Fibroblast of lung (primary cell): ENCODE measurements at regions not wholly inside any gene's neighbourhood (a gene's known extent, or its start where the extent isn't known, plus 50 kb on each side); places are given as distances from the start of the nearest gene placed in this dataset.

Experiments
- DNase-seq, 2 donors: peaks; one replicate each; pipeline versions ENCODE4 v3.0.0 to v3.0.0-alpha.2; 2010; ENCODE audit warnings: low read depth in 2 of 2
- H2AFZ ChIP-seq: 2 replicates; pipeline ENCODE4 v1.5.1; 2012; ENCODE audit warnings: low read length, control low read depth, inconsistent platforms
- H3K27ac ChIP-seq: 2 replicates; pipeline ENCODE4 v1.5.1; 2011; ENCODE audit warnings: low read length, control low read depth; ENCODE audit not compliant: insufficient read depth
- H3K27me3 ChIP-seq: 2 replicates; pipeline ENCODE4 v1.5.1; 2011; ENCODE audit warnings: mild to moderate bottlenecking, low read length; ENCODE audit not compliant: control insufficient read depth, insufficient read depth
- H3K36me3 ChIP-seq: 2 replicates; pipeline ENCODE4 v1.5.1; 2011; ENCODE audit warnings: low read length; ENCODE audit not compliant: control insufficient read depth, insufficient read depth
- H3K4me1 ChIP-seq: 2 replicates; pipeline ENCODE4 v1.5.1; 2011; ENCODE audit warnings: low read length; ENCODE audit not compliant: control insufficient read depth, insufficient read depth; ENCODE audit errors: extremely low read depth
- H3K4me2 ChIP-seq: 2 replicates; pipeline ENCODE4 v1.5.1; 2011; ENCODE audit warnings: low read length, control low read depth; ENCODE audit not compliant: insufficient read depth; ENCODE audit errors: extremely low read depth
- H3K4me3 ChIP-seq, 4 experiments: fragments of 200-600 bp in 1 of 4; sonication (generic) in 1 of 4; replicated peaks in 1 of 4; 2 replicates each; pipeline ENCODE4 v1.5.1; 2011 to 2016; ENCODE audit warnings: low read length in 4 of 4, low read depth in 3 of 4, mild to moderate bottlenecking in 3 of 4, control low read depth in 2 of 4, inconsistent platforms in 1 of 4, mixed read lengths in 1 of 4; ENCODE audit not compliant: insufficient read depth in 1 of 4; ENCODE audit errors: control extremely low read depth in 1 of 4
- H3K79me2 ChIP-seq: 2 replicates; pipeline ENCODE4 v1.5.1; 2012; ENCODE audit warnings: mild to moderate bottlenecking, low read length, inconsistent platforms; ENCODE audit not compliant: control insufficient read depth, insufficient read depth
- H3K9ac ChIP-seq: 2 replicates; pipeline ENCODE4 v1.5.1; 2011; ENCODE audit warnings: mild to moderate bottlenecking, low read length, control low read depth; ENCODE audit not compliant: insufficient read depth
- H3K9me3 ChIP-seq: 2 replicates; pipeline ENCODE4 v1.5.1; 2012; ENCODE audit warnings: low read depth, low read length; ENCODE audit not compliant: control insufficient read depth, insufficient read depth
- H4K20me1 ChIP-seq: 2 replicates; pipeline ENCODE4 v1.5.1; 2011; ENCODE audit warnings: low read length; ENCODE audit not compliant: control insufficient read depth, insufficient read depth; ENCODE audit errors: extremely low read depth
- EZH2 ChIP-seq: IDR thresholded peaks from 2 replicates; pipeline ENCODE4 v1.5.1; 2012; ENCODE audit warnings: low read length, control low read depth, mild to moderate bottlenecking; ENCODE audit errors: missing control alignments
- TF ChIP-seq, protein P1 (sequence below), 2 donors: IDR thresholded peaks in 1 of 2; conservative IDR thresholded peaks in 1 of 2; 1 replicate in 1 of 2; 2 replicates in 1 of 2; pipeline ENCODE4 v1.5.1; 2011 to 2012; ENCODE audit warnings: low read length in 2 of 2, control low read depth in 1 of 2, inconsistent platforms in 1 of 2, low read depth in 1 of 2, mild to moderate bottlenecking in 1 of 2

DNA sequence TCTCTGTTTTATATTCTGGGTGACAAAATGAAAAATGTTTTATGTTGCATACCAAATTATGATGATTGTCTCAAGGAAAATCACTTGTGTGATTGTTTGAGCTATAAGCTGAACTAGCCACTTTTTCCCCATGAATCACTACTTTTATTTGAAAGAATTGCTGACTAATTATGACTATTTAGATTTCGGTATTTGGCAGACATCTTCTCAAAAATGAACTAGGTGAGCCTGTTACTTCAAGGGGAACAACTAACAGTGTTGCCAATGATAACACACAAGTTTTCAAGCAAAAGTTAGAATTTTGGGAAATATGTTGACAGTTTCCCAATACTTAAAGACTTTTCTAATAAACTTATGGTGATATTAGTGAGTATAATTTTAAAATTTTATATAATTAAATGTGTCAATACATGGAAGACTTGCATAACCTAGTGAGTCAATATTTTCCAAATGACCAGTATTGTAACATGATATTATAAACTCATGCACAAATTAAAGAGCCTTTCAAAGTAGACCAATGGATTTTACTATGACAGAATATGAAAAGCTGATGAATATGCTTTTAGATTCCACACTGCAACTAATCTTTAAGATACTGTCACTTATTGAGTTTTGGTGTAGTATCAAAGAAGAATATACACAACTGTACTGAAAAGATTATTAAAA, 187.7 kb upstream of the GATB start:
- Histone ChIP-seq H2AFZ (no peak overlapping the region), H4K20me1 (no peaks in the 10 kb centered on the region), H3K36me3 (no peaks in the 10 kb centered on the region), H3K4me1 (no peaks in the 10 kb centered on the region), H3K4me3 (no peak overlapping the region), H3K27me3 (no peaks in the 10 kb centered on the region), H3K4me2 (no peak overlapping the region), H3K9me3 (no peaks in the 10 kb centered on the region), H3K79me2 (no peaks in the 10 kb centered on the region), H3K9ac (no peak overlapping the region), H3K27ac (no peak overlapping the region)
- DNase-seq = peak; percentile 3 to 49
- TF ChIP-seq EZH2 = no peak
- TF ChIP-seq, protein P1, sequence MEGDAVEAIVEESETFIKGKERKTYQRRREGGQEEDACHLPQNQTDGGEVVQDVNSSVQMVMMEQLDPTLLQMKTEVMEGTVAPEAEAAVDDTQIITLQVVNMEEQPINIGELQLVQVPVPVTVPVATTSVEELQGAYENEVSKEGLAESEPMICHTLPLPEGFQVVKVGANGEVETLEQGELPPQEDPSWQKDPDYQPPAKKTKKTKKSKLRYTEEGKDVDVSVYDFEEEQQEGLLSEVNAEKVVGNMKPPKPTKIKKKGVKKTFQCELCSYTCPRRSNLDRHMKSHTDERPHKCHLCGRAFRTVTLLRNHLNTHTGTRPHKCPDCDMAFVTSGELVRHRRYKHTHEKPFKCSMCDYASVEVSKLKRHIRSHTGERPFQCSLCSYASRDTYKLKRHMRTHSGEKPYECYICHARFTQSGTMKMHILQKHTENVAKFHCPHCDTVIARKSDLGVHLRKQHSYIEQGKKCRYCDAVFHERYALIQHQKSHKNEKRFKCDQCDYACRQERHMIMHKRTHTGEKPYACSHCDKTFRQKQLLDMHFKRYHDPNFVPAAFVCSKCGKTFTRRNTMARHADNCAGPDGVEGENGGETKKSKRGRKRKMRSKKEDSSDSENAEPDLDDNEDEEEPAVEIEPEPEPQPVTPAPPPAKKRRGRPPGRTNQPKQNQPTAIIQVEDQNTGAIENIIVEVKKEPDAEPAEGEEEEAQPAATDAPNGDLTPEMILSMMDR (conservative IDR thresholded peaks at IDR 0.05 in 1 of 2, IDR thresholded peaks at IDR 0.05 in 1 of 2; ENCODE audit: low read depth in 1 of 2, low read length in 2 of 2) = no peak

DNA sequence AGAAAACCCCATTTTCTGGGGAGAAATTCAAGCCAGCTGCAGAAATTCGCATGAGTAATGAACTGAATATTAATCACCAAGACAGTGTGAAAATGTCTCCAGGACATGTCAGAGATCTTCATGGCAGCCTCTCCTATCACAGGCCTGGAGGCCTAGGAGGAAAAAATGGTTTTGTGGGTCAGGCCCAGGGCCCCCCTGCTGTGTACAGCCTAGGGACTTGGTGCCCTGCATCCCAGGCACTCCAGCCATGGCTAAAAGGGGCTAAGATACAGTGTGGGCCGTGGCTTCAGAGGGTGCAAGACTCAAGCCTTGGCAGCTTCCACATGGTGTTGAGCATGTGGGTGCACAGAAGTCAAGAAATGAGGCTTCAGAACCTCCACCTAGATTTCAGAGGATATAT, 185.9 kb upstream of the GATB start:
- Histone ChIP-seq H4K20me1 (no peaks in the 10 kb centered on the region), H3K9ac (no peak overlapping the region), H3K27me3 (no peaks in the 10 kb centered on the region), H3K36me3 (no peaks in the 10 kb centered on the region), H2AFZ (no peak overlapping the region), H3K79me2 (no peaks in the 10 kb centered on the region), H3K9me3 (no peaks in the 10 kb centered on the region), H3K4me3 (no peak overlapping the region), H3K27ac (no peak overlapping the region), H3K4me2 (no peak overlapping the region), H3K4me1 (no peaks in the 10 kb centered on the region)
- no peak for TF ChIP-seq EZH2
- TF ChIP-seq, protein P1 (conservative IDR thresholded peaks at IDR 0.05 in 1 of 2, IDR thresholded peaks at IDR 0.05 in 1 of 2; ENCODE audit: low read depth in 1 of 2, low read length in 2 of 2) = no peak
- DNase-seq = no peak

DNA sequence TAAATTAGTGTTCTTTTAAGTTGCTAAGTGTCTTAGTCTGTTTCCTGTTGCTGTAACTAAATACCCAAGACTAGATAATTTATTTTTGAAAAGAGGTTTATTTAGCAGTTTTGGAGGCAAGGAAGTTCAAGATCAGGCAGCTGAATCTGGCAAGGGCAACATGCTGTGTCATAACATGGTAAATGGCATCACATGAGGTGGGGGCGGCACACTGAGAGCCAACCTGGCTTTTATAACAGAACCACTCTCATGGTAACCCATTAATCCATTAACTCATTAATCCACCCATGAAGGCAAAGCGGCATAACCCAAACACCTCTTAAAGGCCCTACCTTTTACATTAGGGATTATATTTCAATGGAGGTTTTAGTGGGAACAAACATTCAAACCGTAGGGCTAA, 182.2 kb upstream of the GATB start:
- no peak overlapping the region for H3K9ac ChIP-seq
- no peak overlapping the region for H3K4me3 ChIP-seq
- H3K27me3 ChIP-seq = no peaks in the 10 kb centered on the region
- no peak overlapping the region for H2AFZ ChIP-seq
- no peak overlapping the region for H3K27ac ChIP-seq
- H3K4me2 ChIP-seq = no peak overlapping the region
- no peak for DNase-seq
- no peaks in the 10 kb centered on the region for H3K4me1 ChIP-seq
- TF ChIP-seq, protein P1 (conservative IDR thresholded peaks at IDR 0.05 in 1 of 2, IDR thresholded peaks at IDR 0.05 in 1 of 2; ENCODE audit: low read depth in 1 of 2, low read length in 2 of 2) = no peak
- no peak for TF ChIP-seq EZH2
- H3K9me3 ChIP-seq = no peaks in the 10 kb centered on the region
- H4K20me1 ChIP-seq = no peaks in the 10 kb centered on the region
- no peaks in the 10 kb centered on the region for H3K79me2 ChIP-seq
- H3K36me3 ChIP-seq = no peaks in the 10 kb centered on the region
